Hematopoietic multipotent progenitor cell treated with erythropoietin and hydrocortisone succinate and interleukin-3 and kit ligand, for 15 days (in vitro differentiated cells): ENCODE measurements at regions not wholly inside any gene's neighbourhood (a gene's known extent, or its start where the extent isn't known, plus 50 kb on each side); places are given as distances from the start of the nearest gene placed in this dataset.
"Not testable (repeated sequence)": the region's sequence is repeated elsewhere in the genome, so short reads cannot be mapped to it uniquely, and the experiment has no call there.

Experiments used
- DNase-seq: peaks from one replicate; pipeline ENCODE4 v3.0.0-alpha.2; 2015; ENCODE audit warnings: low spot score

DNA sequence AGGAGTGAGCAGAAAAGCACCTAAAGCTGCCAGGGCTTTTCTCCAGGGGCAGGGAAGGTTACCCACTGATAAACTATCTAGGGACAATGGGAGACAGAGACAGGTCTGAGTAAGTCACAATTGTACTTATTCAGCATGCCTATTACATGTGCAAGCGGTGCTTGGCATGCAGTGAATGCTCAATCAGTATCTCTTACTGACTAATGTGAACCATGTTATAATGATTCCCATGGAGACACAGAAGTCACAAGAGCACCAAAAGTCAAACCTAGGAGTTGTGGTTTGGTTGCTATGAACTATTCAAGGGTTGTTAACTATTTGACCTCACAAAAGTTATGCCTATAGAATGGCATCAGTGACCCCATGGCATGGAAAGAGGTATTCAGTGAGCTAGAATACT lies 50.0 kb upstream of the RASGRP1 start:
- DNase-seq: no peak

DNA sequence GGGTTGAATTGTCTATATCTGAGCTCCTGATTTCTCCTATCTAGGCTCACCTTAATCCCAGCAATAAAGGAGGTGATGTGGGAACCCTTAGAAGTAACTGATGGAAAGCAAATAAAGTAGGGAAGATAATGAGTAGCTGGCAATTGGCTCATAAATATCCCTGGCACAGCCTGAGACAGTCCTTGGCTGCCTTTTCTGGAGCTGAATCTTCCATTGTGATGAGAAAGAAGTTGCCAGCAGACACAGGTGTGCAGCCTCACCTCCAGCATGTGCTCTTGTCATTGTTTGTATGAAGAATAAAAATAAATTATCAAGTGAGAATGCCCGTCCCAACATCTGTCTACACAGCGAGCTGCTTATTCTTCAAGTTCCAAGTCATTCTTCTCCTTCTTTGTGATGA lies 53.2 kb upstream of the RASGRP1 start:
- no peak for DNase-seq

GRCh38 chr15:38618242-38618955 lies 53.8 kb upstream of the RASGRP1 start:
- no peak for DNase-seq

- no peak for DNase-seq
Observed at GRCh38 chr15:38620098-38620497, 55.5 kb upstream of the RASGRP1 start.

DNA sequence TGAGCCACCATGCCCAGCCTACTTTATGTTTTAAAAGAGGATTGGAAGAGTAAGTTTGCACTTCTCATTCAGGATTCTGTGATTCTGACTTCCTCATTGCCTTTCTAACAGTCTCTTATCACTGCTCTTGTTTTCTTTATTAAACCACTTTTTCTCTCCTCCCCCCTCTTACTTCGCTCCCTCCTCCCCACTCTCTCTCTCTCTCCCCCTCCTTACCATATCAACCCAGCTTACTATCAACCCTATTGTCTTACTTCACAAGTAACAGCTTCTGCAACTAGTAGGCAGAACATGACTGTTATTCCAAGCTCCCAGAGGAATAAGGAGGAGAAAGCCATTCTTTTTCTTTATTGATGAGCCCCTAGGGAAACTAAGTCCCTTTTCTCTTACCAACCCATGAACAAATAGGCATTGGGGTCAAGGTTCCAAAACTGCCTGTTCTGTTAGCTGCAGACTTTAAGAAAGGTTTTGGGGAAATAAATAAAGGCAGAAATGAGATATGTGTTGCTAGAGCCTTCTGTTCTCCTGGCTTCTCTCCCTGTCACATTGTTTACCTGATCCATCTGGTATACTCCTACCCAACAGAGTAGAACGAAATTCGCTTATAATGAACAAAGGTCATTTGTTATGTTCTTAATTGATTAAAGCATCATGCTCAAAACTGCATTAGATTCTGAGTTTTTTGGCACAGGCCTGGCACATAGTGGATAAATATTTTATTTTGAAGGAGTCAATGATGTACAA lies 56.4 kb upstream of the RASGRP1 start:
- DNase-seq: no peak

GRCh38 chr15:38622304-38622703 lies 57.7 kb upstream of the RASGRP1 start:
- DNase-seq: no peak

DNA sequence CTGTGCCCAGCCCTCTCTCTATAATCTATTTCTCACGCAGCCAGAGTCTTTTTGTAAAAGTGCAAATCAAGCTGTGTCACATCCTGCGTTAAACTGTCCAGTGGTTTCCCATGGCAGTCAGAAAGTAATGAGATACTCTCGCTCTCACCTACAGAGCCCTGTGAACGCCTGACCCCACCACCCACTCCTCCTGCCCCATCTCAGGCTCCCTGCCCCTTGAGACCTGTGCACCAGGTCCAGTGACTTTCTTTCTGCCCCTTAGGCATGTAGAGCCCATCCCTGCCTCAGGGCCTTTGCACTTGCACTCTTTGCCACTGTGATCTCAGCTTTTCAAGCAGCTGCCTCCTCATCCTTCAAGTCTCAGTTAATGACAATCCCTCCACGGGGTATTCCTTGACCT lies 58.3 kb upstream of the RASGRP1 start:
- no peak for DNase-seq

GRCh38 chr15:38623744-38624143 lies 59.1 kb upstream of the RASGRP1 start:
- no peak for DNase-seq

- DNase-seq: no peak
Observed at GRCh38 chr15:38624244-38625205, 59.9 kb upstream of the RASGRP1 start.

DNA sequence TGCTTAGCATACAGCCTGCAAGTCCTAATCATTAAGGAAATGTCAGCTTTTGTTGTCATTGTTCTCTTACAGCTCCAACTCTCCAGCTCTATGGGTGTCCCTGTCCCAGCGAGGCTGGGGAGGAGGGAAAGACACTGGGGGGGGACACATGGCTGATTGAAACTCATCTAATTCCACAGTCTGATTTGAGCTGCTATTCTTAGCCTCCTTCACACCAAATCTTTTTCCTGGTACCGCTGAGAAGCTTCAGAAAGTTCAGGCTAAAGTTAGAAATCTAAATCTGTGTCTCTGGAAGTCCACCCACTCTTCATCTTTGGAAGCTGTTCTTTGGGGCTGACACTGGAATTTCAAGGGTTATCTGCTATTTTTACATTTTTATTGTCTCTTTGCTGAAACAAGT lies 61.3 kb upstream of the RASGRP1 start:
- no peak for DNase-seq

DNA sequence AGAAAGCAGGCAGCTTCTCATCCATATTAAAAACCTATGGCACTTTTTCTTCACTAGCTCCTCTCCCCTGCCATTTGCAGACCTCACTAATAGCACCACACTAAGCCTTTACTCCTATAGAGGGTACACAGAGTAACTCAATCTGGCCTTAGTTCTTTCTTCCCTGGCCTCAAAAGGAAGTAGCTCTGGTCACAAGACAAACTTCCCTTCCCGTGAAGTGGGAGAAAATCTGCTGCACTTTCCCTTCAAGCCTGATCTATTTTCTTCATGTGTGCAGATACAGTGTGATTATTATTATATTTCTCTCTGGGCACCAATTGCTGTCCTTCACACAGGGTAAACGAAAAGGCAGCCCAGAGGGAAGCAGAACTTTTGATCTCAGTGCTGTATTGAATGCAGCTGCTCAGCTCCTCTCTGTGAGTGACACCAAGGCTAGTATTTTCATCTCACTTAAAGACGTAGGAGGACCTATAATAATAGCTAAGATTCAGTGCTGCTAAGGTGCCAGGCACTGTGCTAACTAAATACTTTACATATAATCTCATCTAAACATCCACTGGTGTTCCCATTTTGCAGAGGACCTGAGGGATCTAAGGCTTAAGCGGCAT lies 61.9 kb upstream of the RASGRP1 start:
- no peak for DNase-seq

- peak; percentile 10 for DNase-seq
Observed at GRCh38 chr15:38627689-38628277, 63.2 kb upstream of the RASGRP1 start.

DNA sequence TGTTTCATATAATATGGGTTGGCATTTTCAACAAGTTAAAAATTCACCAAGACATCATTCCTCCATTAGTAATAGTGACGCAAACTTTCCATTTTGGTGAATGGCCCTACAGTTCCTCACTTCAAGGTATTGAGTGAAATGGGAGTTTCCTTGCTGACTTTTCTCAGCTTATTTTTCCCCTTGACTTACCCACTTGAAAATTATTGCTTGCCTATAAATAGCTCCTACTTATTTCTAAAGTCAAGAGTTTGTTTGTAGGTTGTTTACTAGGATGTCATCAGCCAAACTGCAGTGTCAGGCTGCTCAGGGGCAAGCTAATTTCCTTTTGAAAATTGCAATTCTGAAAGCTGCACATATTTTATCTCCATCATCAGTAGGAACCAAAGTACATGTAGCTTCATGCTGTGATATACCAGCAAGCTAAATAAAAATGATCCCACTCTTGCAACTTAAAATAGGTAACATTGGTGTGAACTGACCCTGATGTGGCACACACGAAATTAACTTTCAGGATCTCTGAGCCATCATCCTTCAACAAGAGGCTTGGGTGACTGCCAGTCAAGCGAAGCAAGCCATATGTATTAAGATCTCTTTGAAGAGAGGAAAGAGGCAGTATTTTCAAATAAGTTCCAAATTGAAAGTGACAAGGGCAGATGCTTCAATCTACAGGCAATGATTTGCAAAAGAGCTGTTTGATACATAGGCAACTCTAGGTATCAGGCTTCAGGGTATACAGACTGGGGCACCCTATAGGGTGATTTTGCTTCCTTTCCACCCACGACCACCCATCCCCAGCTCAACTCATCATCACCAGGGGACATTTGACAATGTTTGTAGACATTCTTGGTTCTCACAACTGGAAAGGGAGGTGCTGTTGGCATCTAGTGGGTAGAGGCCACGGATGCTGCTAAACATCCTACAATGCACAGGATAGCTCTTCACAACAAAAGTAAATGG lies 66.8 kb upstream of the RASGRP1 start:
- no peak for DNase-seq

DNA sequence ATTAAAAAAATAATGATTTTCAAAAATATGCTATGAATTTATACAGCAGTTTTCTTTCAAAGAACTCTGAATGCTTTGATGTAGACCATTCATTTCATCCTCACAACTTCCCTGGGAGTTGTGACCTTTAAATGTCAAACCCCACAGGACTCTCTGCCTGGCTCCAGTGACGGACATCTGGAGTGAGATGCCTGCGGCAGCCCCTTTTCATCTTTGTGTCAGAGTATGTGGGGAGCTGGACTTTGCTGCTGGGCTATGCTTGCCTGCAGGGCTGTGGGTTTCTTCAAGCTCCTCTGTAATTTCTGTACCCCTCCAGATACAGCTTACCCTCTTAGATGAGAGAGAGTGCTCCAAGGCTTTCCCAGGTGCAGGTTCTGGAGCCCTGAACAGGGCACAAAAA lies 70.6 kb upstream of the RASGRP1 start:
- no peak for DNase-seq

GRCh38 chr15:38636597-38636996 lies 72.0 kb upstream of the RASGRP1 start:
- DNase-seq: no peak

DNA sequence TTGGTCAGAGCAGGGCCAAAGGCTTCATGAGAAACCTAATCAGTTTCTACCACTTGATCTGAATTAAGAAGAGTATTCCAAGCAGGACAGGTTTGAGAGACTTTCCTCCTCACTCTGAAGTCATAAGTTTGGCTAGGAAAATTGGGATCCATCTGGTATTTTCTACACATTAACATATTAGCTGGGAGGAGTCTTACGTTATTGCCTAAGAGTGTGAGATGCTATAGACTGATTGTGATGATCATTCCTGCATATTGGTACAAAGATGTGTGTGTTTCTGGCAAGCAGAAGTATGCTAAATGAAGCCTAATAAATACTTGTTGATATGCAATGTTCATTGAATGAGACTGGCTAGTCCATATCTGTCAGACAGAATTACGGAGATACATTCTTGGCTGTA lies 73.5 kb upstream of the RASGRP1 start:
- DNase-seq: no peak

GRCh38 chr15:38638811-38639210 lies 74.2 kb upstream of the RASGRP1 start:
- DNase-seq: no peak

GRCh38 chr15:38642689-38643270 lies 78.2 kb upstream of the RASGRP1 start:
- DNase-seq: no peak

- DNase-seq: not testable (repeated sequence)
Observed at GRCh38 chr15:38644353-38644752, 79.7 kb upstream of the RASGRP1 start.

DNA sequence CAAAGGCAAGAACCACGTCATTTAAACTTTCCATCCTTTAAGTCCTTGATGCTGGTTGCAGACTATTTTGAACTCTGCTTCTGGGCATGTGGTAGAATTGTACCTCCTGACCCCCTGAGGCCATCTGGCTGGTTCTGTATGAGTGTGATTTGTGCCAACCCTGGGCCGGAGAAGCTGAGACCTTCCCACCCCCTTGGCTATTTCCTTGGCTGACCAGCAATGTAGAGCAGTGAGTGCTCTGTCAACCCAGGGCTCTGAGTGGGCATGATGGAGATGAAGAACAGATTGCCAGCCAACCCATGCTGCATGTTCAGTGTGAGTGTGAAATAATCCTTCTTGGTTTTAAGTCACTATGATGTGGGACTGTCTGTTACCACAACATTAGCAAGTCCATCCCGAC lies 82.1 kb upstream of the RASGRP1 start:
- no peak for DNase-seq
